Fibroblast of skin of right biceps (primary cell): ENCODE measurements at regions not wholly inside any gene's neighbourhood (a gene's known extent, or its start where the extent isn't known, plus 50 kb on each side); places are given as distances from the start of the nearest gene placed in this dataset.
A peak's percentile ranks its signal among the peaks of the same experiment; 100 is the strongest.

Source experiments
- DNase-seq: peaks from one replicate; pipeline ENCODE4 v3.0.0-alpha.2; 2013

DNA sequence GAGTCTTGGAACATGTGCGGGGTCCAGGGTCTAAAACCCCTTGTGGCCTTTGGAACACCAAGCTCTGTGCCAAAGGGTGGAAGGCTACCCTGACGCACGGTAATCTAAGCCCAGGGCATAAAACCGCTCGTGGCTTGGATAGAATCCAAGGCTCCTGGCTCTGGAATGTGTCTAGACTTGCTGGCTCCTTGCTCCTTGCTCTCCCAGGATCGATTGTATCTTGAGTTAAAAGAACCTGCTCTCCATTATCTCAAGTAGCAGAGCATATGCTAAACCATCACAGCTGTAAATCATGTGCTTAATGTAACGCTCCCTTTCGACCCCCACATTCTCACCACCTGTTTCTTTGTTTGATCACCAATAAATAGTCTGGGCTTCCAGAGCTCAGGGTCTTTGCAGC, 50.3 kb downstream of the TLCD4 start:
- peak; percentile 78 for DNase-seq

DNA sequence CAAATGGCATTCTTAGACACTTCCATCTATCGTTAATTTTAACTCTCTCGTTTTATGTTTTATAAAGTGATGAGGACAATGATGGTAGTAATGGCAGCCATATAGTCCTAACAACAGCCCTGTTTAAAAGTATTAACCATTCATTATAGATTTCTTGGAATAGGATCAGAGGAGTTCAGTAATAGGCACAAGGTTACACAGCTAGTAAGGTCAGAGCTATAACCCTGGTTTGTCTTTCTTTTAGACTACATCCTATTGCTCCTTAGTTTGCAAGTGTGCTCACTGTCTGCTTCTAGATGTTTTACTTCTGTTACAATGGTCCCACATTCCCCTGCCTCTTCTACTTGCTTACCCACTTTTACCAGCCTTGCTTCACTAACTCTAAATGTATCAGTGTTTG, 50.9 kb downstream of the TLCD4 start:
- DNase-seq, result no peak

DNA sequence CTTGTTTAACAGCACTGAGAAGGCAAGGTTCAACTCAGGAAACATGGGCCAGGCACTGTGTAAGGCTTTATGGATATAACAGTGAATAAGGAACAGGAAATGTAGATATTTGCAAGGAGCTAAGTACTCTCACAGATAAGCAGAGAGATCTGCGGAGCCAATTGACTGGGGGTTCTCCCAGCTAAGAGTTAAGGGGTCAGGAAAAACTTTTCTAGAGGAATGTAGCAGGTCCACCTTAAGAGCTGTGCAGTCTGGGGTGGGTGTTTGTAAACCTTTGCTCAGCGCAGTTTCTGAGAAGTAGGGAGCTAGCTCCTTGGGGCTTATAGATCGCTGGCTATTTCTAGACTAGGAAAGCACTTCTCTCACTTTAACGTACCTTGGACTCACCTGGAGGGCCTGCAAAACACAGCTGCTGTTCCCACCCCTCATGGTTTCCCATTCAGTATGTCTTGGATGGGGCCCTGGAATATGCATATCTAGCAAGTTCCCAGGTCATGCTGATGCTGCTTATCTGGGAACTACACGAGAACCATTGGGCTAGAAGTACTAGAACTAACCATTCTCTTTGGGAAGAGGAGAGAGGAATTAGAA, 51.7 kb downstream of the TLCD4 start:
- no peak for DNase-seq

DNA sequence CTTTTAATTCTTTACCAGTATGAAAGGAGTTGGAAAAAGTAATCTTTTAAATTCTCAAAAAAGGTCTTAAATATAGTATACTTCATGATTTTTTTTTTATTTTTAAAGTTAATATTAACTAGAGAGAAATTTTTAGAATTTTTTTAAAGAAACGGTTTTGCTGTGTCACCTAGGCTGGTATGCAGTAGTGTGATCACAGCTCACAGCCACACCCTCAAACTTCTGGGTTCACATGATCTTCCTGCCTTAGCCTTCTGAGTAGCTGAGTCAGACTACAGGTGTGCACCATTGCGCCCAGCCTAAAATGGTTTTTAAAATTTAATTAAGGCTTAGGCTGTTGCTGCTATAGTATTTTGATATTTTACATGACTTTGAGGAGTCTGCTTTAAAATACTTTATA, 52.4 kb downstream of the TLCD4 start:
- DNase-seq, result peak; percentile 5

DNA sequence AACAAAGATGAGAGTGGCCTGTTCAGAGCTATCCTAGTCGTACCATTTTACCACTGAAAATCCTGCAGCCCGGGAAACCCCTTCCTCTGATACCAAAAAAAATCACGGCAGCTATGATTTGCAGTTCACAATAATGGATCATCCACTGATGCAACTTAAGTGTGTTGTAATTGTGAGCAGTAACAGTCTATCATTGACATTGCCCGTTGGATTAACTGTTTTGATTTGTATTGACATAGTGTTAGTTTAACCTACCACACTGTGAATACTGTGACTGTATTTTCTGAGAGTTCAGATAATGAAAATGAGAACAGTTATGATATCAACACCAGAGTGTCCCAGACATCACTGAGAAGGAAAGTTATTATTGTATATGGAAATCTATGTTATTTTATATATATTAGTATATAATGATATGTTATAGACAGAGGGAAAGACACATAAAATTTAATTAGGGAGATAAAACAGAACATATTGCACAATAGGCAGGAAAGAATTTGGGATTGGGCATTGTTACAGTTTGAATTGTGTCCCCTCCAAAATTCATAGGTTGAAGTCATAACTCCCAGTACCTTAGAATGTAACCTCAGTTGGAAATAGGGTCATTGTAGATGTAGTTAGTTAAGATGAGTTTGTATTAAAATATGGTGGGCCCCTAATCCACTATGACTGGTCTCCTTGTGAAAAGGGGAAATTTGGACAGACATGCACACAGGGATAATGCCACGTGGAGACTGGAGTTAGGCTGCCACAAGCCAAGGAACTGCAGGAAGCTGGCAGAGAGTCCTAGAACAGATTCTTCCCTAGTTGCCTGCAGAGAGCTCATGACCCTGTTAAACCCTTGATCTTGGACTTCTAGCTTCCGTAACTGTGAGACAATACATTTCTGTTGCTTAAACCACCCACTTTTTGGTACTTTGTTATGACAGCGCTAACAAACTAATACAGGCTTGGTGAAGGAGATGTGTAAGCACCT, 54.4 kb downstream of the TLCD4 start:
- no peak for DNase-seq

DNA sequence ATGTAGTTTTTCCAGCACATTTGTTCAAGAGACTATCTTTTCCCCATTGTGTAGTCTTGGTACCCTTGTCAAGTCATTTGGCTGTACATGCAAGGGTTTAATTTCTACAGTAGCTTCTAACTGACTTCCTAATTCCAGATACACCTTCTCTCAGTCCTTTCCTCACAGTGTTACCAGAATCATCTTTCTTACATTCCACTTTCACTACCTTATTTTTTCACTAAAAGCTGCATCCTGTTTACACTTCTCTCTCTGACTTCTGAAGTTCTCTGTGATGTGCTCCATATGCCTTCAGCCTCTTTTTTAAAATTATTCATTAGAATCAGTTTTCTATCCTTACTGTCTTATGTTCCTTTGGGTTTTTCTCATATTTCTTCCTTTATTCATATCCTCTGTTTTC, 57.1 kb upstream of the RWDD3 start:
- DNase-seq, result no peak

- no peak for DNase-seq
Observed at GRCh38 chr1:95179205-95179986, 54.6 kb upstream of the RWDD3 start.

DNA sequence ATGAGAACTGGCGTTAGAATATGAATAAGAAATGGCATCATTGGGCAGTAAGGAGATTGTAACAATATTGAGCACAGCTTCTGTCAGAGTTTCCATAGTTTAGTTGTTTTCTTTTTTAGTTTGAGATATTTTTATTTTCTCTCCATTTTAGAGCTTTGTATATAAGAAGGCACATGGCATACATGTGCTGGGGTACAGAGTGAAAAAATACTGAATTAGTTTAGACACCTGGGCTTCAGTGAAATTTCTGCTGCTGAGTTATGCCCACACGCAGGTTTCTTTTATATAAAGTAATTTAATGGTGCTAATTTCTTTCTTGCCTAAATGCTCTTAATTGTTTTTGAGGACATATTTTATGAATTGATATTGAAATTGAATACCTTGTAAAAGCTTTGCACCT, 53.6 kb upstream of the RWDD3 start:
- DNase-seq, result no peak

DNA sequence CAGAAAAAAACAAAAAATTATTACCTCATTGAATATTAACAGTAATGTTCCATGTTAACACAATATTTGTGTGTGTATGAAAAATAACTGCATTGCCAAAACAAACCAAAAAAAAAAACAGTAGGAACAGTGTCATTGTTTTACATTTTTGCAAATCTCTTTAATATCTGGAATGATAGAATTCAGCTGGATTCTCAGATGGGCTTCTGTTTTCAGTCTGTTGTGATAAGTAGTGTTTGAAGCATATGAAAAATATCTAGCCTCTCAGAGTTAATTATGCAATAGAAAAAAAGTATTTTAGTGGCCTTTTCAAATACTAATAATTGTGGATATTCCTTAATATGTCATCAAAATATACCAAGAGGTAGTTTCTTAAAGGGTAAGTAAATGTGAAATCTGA, 52.9 kb upstream of the RWDD3 start:
- DNase-seq, result no peak

GRCh38 chr1:95183952-95184351, 50.1 kb upstream of the RWDD3 start:
- DNase-seq, result no peak
